SU-DHL-6 (cell line): ENCODE measurements at regions not wholly inside any gene's neighbourhood (a gene's known extent, or its start where the extent isn't known, plus 50 kb on each side); places are given as distances from the start of the nearest gene placed in this dataset.

Source experiments
- H2AFZ ChIP-seq: fragments of 200-600 bp; sonication (generic); 2 replicates; pipeline ENCODE4 v1.6.1; 2014; ENCODE audit warnings: low read depth, mild to moderate bottlenecking, moderate library complexity, mixed read lengths, antibody characterized with exemption, low read length; ENCODE audit not compliant: severe bottlenecking
- H3F3A ChIP-seq: fragments of 200-600 bp; shearing (Covaris generic); 2 replicates; pipeline ENCODE4 v1.6.0; 2016; ENCODE audit warnings: antibody characterized with exemption, mild to moderate bottlenecking; ENCODE audit not compliant: insufficient read depth
- H3K27ac ChIP-seq: fragments of 200-600 bp; sonication (generic); 2 replicates; pipeline ENCODE4 v1.5.1; 2016; ENCODE audit warnings: low read depth, mild to moderate bottlenecking, low read length, moderate library complexity, mixed read lengths
- H3K27me3 ChIP-seq: fragments of 200-600 bp; sonication (generic), shearing (Covaris generic); 2 replicates; pipeline ENCODE4 v1.6.0; 2014; ENCODE audit warnings: mild to moderate bottlenecking, low read length
- H3K36me3 ChIP-seq: fragments of 200-600 bp; sonication (generic); 2 replicates; pipeline ENCODE4 v1.6.1; 2014; ENCODE audit warnings: mild to moderate bottlenecking, low read length, mixed read lengths
- H3K4me2 ChIP-seq: fragments of 300-600, 200-600 bp; shearing (Covaris generic), sonication (generic); 2 replicates; pipeline ENCODE4 v1.6.0; 2014; ENCODE audit warnings: low read length, low read depth, mild to moderate bottlenecking; ENCODE audit not compliant: poor library complexity, severe bottlenecking
- H3K4me3 ChIP-seq: fragments of 200-600 bp; sonication (generic); 2 replicates; pipeline ENCODE4 v1.5.1; 2014; ENCODE audit warnings: antibody characterized with exemption, low read length, mild to moderate bottlenecking, mixed read lengths; ENCODE audit not compliant: insufficient read depth, poor library complexity, severe bottlenecking
- H3K79me2 ChIP-seq: fragments of 200-600 bp; sonication (generic); 2 replicates; pipeline ENCODE4 v1.6.1; 2014; ENCODE audit warnings: mild to moderate bottlenecking, low read length, moderate library complexity; ENCODE audit not compliant: insufficient read depth
- H3K9ac ChIP-seq: fragments of 200-600 bp; sonication (generic); 2 replicates; pipeline ENCODE4 v1.7.0; 2014; ENCODE audit warnings: mild to moderate bottlenecking, low read length
- H3K9me2 ChIP-seq: fragments of 200-600 bp; sonication (generic); replicated peaks from 2 replicates; pipeline ENCODE4 v1.6.1; 2014; ENCODE audit warnings: low read length; ENCODE audit not compliant: insufficient read depth
- H3K9me3 ChIP-seq: fragments of 200-600 bp; sonication (generic); 2 replicates; pipeline ENCODE4 v1.6.1; 2014; ENCODE audit warnings: low read length, mixed read lengths; ENCODE audit not compliant: insufficient read depth
- H4K20me1 ChIP-seq: fragments of 200-600 bp; sonication (generic); 2 replicates; pipeline ENCODE4 v1.6.1; 2014; ENCODE audit warnings: low read depth, mild to moderate bottlenecking, antibody characterized with exemption, low read length, moderate library complexity, mixed read lengths
- EZH2phosphoT487 ChIP-seq: fragments of 200-600 bp; sonication (generic), shearing (Covaris generic); conservative IDR thresholded peaks from 2 replicates; pipeline ENCODE4 v1.6.1; 2018; ENCODE audit warnings: mild to moderate bottlenecking, antibody characterized with exemption, low read length, moderate library complexity, mixed read lengths
- TF ChIP-seq, protein P1 (sequence below): fragments of 200-600 bp; sonication (generic); IDR thresholded peaks from one replicate; pipeline ENCODE4 v1.5.1; 2017; ENCODE audit warnings: antibody characterized with exemption, mild to moderate bottlenecking, low read length, moderate library complexity; ENCODE audit not compliant: insufficient read depth, poor library complexity, severe bottlenecking

DNA sequence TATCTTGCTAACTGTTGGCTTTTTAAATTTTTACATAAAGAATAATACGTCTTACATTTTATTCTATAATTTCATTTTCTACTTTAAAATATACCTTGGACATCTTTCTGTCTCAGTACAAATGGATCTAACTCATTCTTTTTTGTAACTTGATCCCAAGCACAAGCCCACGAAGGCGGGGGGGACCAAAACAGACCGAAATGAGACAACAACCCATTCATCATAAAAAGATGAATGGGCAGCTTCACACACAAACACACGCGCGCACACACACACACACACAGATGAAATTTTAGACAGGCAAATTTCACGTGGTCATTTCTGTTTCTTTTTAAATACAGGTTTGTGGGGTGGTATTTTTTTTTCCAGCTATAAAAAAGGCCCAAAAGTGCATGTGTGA is 271.3 kb upstream of the TOPAZ1 start:
- Histone ChIP-seq H3K9me3 (no peaks in the 10 kb centered on the region), H3K9ac (no peak overlapping the region), H3K27me3 (no peaks in the 10 kb centered on the region), H4K20me1 (no peaks in the 10 kb centered on the region), H3K9me2 (no peaks in the 10 kb centered on the region), H3F3A (no peaks in the 10 kb centered on the region), H2AFZ (no peak overlapping the region), H3K27ac (no peak overlapping the region), H3K4me3 (no peak overlapping the region), H3K36me3 (no peaks in the 10 kb centered on the region), H3K79me2 (no peaks in the 10 kb centered on the region), H3K4me2 (no peak overlapping the region)
- TF ChIP-seq, protein P1, sequence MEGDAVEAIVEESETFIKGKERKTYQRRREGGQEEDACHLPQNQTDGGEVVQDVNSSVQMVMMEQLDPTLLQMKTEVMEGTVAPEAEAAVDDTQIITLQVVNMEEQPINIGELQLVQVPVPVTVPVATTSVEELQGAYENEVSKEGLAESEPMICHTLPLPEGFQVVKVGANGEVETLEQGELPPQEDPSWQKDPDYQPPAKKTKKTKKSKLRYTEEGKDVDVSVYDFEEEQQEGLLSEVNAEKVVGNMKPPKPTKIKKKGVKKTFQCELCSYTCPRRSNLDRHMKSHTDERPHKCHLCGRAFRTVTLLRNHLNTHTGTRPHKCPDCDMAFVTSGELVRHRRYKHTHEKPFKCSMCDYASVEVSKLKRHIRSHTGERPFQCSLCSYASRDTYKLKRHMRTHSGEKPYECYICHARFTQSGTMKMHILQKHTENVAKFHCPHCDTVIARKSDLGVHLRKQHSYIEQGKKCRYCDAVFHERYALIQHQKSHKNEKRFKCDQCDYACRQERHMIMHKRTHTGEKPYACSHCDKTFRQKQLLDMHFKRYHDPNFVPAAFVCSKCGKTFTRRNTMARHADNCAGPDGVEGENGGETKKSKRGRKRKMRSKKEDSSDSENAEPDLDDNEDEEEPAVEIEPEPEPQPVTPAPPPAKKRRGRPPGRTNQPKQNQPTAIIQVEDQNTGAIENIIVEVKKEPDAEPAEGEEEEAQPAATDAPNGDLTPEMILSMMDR: no peak
- no peak for TF ChIP-seq EZH2phosphoT487

DNA sequence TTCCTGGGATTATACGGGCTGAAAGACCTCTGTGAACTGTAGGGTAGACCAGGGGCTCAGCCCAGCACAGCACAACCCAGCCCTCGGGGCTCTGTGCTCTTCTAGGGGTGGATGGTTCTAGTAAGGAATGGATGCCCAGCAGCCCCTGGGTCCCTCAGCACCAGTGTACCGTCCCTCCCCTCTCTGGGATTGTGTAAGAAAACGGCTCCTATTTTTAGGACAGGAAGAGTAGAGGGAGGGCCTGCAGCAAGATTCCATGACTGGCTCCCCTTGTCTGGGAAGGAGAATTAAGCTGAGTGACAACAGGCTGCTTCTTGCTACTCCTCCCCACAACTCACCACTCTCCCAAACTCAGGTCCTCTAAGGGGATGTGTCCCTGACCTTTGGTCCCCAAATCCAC is 270.8 kb upstream of the TOPAZ1 start:
- Histone ChIP-seq H3K79me2 (no peaks in the 10 kb centered on the region), H3K9ac (no peak overlapping the region), H3K4me3 (no peak overlapping the region), H3K9me3 (no peaks in the 10 kb centered on the region), H3K27ac (no peak overlapping the region), H3K27me3 (no peaks in the 10 kb centered on the region), H3K4me2 (no peak overlapping the region), H3K9me2 (no peaks in the 10 kb centered on the region), H3F3A (no peaks in the 10 kb centered on the region), H4K20me1 (no peaks in the 10 kb centered on the region), H2AFZ (no peak overlapping the region), H3K36me3 (no peaks in the 10 kb centered on the region)
- TF ChIP-seq, protein P1: no peak
- no peak for TF ChIP-seq EZH2phosphoT487

DNA sequence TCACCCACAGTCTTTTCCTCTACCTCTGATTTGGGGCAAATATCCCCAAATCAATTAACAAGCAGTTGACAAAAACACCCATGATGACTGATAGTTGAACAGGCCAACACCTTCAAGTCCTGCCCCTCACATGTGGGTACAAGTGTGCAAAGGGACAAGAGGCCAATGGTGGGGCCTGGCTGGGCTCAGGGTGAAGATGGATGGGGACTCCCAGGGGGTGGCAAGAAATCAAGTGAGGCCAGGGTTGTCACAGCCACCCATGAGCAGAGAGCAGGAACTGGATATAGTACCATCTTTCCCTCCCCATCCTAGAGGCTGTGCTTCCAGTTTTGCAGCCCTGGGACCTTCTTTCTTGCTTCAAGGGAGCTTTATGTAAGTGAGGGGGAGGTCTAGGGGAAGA is 270.2 kb upstream of the TOPAZ1 start:
- Histone ChIP-seq H3K9ac (no peak overlapping the region), H3K27ac (no peak overlapping the region)

More for the DNA sequence above, 270.2 kb upstream of the TOPAZ1 start:
- H3K4me3 ChIP-seq: no peak overlapping the region
- H3K79me2 ChIP-seq: no peaks in the 10 kb centered on the region
- H4K20me1 ChIP-seq: no peaks in the 10 kb centered on the region
- no peaks in the 10 kb centered on the region for H3K9me3 ChIP-seq
- H3K9me2 ChIP-seq: no peaks in the 10 kb centered on the region
- no peaks in the 10 kb centered on the region for H3K36me3 ChIP-seq
- no peak overlapping the region for H3K4me2 ChIP-seq
- no peak for TF ChIP-seq EZH2phosphoT487
- TF ChIP-seq, protein P1: no peak
- no peaks in the 10 kb centered on the region for H3K27me3 ChIP-seq
- no peak overlapping the region for H2AFZ ChIP-seq
- H3F3A ChIP-seq: no peaks in the 10 kb centered on the region
